Islet of Langerhans (tissue), 1 donor: ENCODE measurements at regions not wholly inside any gene's neighbourhood (a gene's known extent, or its start where the extent isn't known, plus 50 kb on each side); places are given as distances from the start of the nearest gene placed in this dataset.
"Not testable (repeated sequence)": the region's sequence is repeated elsewhere in the genome, so short reads cannot be mapped to it uniquely, and the experiment has no call there.

Experiments used
- FAIRE-seq: peaks from one replicate; lab custom pipeline; 2011; peaks lifted over from hg19 to GRCh38; lab: Jason Lieb, UNC

GRCh38 chr12:107826276-107826675 is 51.8 kb downstream of the ASCL4 start:
- FAIRE-seq = no peak

GRCh38 chr12:107829271-107829670 is 54.8 kb downstream of the ASCL4 start:
- no peak for FAIRE-seq

GRCh38 chr12:107832441-107832840 is 57.9 kb downstream of the ASCL4 start:
- no peak for FAIRE-seq

GRCh38 chr12:107840186-107840585 is 65.7 kb downstream of the ASCL4 start:
- no peak for FAIRE-seq

- FAIRE-seq = no peak
Observed at GRCh38 chr12:107843351-107844311, 69.1 kb downstream of the ASCL4 start.

- no peak for FAIRE-seq
Observed at GRCh38 chr12:107844312-107844921, 69.9 kb downstream of the ASCL4 start.

- no peak for FAIRE-seq
Observed at GRCh38 chr12:107845226-107845979, 70.9 kb downstream of the ASCL4 start.

GRCh38 chr12:107845980-107846659 is 71.6 kb downstream of the ASCL4 start:
- no peak for FAIRE-seq

GRCh38 chr12:107847430-107847829 is 72.9 kb downstream of the ASCL4 start:
- no peak for FAIRE-seq

GRCh38 chr12:107847830-107848229 is 73.3 kb downstream of the ASCL4 start:
- FAIRE-seq = no peak

GRCh38 chr12:107853479-107853878 is 79.0 kb downstream of the ASCL4 start:
- no peak for FAIRE-seq

- FAIRE-seq = no peak
Observed at GRCh38 chr12:107855471-107855870, 81.0 kb downstream of the ASCL4 start.

GRCh38 chr12:107856096-107856495 is 81.6 kb downstream of the ASCL4 start:
- FAIRE-seq = no peak

GRCh38 chr12:107857191-107857590 is 82.7 kb downstream of the ASCL4 start:
- FAIRE-seq = no peak

GRCh38 chr12:107859367-107859766 is 84.9 kb downstream of the ASCL4 start:
- FAIRE-seq = no peak

GRCh38 chr12:107864235-107864634 is 89.7 kb downstream of the ASCL4 start:
- FAIRE-seq = no peak

GRCh38 chr12:107864727-107865126 is 90.2 kb downstream of the ASCL4 start:
- FAIRE-seq = not testable (repeated sequence)

GRCh38 chr12:107873223-107873622 is 98.7 kb downstream of the ASCL4 start:
- FAIRE-seq = no peak

GRCh38 chr12:107875786-107876185 is 101.3 kb downstream of the ASCL4 start:
- no peak for FAIRE-seq

GRCh38 chr12:107884769-107885694 is 110.5 kb downstream of the ASCL4 start:
- no peak for FAIRE-seq

GRCh38 chr12:107888789-107889188 is 114.3 kb downstream of the ASCL4 start:
- FAIRE-seq = no peak
